HG02610 (cell line): ENCODE measurements at regions not wholly inside any gene's neighbourhood (a gene's known extent, or its start where the extent isn't known, plus 50 kb on each side); places are given as distances from the start of the nearest gene placed in this dataset.
"Not testable (repeated sequence)": the region's sequence is repeated elsewhere in the genome, so short reads cannot be mapped to it uniquely, and the experiment has no call there.

ENCODE experiments used
- ATAC-seq: cut with Tn5 transposase; IDR thresholded peaks from one replicate; pipeline ENCODE4 v1.9.1; 2021; ENCODE audit warnings: mild to moderate bottlenecking, moderate library complexity; ENCODE audit not compliant: unreplicated experiment

DNA sequence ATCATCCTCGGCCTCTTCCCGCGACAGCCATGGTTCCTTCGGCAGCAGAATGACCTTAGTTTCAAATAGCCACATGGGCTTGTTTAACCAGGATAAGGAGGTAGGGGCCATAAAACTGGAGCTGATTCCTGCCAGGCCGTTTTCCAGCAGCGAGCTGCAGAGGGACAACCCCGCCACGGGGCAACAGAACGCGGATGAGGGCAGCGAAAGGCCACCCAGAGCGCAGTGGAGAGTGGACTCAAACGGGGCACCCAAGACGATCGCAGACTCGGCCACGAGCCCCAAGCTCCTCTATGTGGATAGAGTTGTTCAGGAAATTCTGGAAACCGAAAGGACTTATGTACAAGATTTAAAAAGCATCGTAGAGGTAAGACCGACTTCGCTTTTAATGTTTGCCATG, 131.8 kb upstream of the MTHFD1L start:
- no peak for ATAC-seq

DNA sequence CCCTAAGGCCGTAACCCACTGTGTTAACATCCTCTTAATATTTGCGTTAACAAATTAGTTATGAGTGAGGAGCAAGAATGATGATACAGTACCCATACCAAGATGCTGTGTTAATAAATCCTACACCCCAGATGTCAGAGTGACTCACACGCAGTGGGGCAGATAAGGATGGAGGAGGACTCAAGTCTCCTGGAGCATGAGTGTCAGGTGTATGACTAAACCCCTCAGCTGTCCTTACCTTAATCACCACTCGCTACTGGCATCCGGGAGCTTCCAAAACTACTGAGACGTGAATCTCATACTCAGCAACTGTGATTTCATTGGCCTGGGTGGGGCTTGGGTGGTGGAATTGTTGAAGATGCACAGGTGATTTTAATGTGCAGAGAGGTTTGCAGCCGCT, 131.3 kb upstream of the MTHFD1L start:
- no peak for ATAC-seq

DNA sequence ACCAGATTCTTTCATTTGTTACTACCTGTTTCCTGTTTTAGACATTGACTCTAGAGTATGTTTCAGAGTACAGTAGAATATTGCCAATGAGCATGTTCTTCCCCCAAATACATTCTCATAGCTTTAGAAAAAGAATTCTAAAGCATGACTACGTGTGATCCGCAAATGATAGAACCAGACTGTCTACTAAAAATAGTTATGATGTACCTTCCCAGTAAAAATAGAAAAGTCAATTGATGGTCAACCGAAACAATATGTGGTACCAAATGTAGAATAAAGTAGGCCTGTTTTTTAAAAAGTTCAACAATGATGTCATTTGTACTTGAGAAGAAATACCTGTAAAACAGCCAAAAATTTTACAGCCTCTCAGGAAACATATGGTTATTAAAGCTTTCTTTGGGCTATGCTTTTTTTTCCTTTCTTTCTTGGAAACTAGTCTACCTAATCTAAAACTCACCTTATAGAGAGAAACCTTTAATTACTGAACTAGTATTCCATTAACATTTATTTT, 130.1 kb upstream of the MTHFD1L start:
- no peak for ATAC-seq

DNA sequence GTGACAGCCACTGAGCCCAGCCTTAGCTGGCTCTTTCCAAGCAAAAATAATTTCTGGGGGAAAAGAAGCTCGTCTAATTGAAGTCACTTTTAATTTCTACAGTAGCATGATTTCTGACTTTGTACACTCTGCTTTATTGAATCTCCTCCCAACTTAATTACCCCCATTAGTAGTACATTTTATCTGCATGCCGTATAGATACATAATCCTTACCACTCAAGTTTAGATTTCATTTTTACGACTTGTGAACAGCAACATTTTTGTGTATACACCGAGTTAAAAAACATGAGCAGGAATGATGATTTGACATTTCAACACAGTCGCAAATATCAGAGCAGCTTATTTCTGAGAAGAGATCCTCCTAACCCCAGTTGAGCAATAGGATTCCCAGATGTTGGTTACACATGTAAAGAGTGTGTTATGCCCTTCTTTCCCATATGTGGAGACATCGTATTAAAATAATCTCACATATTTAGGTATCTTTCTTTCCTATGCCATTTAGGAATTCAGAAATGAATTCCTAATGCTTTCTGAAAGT, 127.3 kb upstream of the MTHFD1L start:
- no peak for ATAC-seq

DNA sequence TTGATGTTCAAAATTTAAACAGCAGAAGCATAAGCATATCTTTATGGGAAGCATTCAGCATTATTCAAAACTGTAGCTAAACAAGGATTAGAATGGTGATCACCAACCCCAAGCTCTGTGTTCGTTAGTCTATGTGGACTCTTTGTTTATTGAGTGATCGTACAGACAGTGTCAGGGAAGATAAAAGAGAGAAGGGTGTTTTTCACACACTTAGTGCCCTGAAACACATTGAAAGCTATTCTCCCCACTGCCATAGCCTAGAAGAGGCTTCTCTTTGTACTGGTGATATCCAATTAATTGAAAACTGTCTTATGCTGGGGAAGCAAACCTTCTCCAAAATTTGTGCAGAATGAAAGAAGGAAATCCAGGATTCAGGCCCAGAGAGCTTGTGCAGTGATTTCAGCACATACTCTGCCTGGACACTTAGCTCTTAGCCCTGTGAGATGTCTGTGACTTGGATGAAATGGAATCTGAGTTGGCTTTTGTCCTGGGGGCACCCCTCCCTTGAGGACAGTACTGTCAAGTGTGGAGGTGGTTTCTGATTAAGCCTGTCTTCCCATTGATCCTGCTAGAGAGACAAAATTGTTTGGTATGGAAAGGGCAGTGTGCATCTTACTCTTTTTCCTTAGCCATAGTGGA, 125.7 kb upstream of the MTHFD1L start:
- ATAC-seq = no peak

DNA sequence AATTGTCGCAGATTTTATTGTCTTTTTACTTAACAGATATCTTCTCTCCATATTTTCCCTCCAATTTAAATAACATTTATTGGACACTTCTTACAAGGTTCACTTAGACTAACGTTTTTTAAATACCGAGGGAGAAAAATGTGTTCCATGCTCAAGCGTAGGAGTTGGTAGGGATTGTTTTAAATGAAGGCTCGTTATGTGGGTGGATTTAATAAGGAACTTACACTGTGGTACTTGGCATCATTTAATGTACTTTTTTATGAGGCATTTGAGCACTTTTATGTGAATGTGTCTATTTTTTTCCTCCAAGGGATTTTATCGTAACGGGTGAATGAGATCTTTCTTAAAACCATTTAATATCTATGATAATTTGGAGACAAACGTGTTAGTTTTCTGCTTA, 125.0 kb upstream of the MTHFD1L start:
- no peak for ATAC-seq

DNA sequence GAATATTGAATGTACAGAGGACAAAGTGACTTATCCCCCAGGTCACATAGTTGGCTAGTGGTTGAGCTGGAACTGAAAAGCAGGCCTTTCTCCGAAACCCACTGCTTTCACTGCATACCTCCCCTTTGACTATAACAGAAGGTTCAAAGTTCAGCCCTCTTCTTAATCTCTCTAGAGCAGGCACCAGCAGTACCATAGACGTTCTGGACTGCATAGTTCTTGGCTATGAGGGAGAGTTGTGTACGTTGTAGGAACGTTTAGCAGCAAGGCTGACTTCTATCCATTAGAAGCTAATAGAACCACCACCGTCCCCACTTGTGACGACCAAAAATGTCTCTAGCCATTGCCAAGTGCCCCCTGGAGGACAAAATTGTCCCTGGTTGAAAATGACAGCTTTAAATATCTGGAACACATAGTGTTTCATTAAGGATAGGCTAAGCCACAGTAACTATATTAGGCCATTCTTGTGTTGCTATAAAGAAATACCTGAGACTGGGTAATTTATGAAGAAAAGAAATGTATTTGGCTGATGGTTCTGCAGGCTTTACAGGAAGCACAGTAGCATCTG, 123.8 kb upstream of the MTHFD1L start:
- no peak for ATAC-seq

DNA sequence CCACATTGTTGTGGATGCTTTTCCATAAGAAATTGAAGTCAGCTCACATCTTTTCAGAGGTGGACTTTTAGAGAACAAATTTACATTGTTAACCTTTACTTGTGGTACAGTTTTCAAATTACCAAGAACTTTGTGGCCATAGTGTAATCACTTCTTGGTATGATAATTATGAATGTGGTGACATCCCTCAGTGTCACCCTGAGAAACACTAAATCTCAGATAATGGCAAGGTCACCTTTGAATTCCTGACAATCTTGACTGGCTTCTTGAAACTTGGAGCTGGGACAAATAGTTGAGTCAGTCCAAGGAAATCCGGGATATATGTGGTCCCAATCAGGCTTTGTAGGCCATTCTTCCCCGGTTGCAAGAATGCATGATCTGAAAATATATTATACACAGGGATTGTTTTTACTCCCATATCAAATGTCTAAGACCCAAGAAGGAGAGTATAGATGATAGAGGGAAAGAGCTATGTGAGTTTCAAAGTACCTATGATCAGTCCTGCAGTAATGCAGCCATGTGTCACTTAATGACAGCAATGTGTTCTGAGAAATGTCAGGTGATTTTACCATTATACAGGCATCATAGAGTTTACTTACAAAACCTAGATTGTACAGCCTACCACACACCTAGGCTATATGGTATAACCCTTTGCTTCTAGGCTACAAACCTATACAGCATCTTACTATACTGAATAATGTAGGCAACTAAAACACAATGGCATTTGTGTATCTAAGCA, 120.8 kb upstream of the MTHFD1L start:
- ATAC-seq = no peak

DNA sequence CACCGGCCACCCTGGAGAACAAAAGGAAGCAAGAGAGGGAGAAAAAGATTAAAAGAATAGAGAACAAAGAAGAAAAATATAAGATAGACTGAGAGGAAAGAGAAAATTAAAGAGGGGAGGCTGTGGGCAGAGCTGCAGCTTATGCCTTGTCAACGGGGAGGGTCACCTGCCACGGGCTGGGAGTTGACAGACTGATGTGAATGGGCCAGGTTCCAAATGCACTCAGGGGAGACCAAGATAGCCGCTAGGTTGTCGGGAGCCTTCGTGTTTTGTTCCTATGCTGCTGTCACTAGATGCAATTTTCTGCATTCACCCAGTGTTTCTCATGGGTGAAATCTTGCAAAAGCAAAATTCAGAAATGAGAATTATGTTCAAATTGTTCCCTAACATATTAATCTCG, 119.6 kb upstream of the MTHFD1L start:
- no peak for ATAC-seq

DNA sequence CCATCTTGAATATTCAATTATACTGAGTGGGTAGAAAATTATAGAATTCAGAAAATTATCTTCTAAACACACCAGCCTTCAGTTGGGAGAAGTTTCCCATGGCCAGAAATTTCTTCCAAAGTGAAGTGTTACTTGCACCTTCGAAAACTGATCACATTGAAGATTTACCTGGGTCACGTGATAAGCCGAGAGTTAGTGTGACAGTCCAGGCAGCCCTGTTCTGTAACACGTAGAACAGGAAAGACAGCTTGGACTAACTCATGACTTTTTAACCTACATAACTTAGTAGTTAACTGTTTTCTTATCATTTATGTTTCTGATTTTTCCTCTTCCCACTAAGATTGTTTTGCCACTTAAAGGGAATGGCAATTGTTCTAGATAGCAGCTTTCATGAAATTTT, 118.3 kb upstream of the MTHFD1L start:
- ATAC-seq = no peak

DNA sequence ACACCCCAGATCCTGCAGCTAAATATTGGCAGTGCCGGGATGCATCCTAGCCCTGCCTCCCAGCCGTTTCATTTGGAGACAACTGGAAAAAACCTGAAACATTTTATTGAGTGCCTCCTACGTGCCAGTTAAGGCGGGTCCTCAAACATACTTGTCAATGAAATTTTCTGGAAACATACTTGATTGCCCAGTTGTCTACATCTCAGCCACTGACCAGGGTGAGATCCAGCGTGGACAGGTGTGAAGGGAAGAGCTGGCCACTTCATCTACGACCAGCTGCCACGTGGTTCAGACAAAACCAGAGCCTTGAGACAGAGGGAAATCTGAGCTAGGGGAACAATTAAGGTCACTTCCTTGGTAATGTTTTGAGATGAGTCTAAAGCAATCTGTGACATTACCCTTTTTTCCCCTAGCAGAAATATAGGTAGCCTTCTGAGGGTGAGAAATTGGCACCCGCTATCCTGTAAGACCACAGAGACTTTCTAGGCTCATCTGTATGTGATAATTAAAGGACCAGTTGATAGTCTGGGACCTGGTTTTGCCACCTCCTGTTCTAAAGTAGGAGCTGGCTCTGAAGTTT, 116.3 kb upstream of the MTHFD1L start:
- no peak for ATAC-seq

DNA sequence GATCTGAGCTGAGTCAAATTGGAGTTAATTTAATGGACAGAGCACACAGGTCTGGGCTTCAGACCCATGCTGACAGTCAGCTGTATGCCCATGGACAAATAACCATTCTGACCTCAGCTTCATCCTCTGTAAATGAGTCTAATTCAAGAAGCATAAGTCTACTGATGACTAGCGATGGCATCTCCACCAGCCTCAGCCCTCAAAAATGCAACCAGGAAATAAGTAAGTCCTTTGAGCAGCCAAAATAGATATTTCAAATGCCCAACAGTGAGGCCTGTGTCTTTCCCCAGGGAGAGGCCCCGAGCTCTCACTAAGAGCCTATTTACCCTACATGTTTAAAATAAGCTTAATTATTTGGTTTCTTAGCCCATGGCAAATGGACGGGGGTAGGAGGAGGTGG, 114.2 kb upstream of the MTHFD1L start:
- no peak for ATAC-seq

DNA sequence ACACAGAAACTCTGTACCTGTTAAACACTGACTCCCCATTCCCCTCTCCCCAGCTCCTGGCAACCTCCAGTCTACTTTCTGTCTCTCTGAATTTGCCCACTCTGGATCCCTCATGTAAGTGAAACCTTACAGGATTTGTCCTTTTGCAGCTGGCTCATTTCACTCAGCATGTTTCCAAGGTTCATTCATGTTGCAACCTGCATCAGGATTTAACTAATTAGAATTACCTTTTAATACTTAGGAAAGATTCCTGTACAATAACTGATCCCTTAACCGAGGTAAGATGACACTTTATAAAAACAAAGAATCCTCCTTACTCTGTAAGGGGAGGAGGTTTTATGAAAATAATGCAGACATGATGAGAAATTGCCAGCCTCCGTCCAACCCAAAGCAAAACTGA, 113.1 kb upstream of the MTHFD1L start:
- no peak for ATAC-seq

DNA sequence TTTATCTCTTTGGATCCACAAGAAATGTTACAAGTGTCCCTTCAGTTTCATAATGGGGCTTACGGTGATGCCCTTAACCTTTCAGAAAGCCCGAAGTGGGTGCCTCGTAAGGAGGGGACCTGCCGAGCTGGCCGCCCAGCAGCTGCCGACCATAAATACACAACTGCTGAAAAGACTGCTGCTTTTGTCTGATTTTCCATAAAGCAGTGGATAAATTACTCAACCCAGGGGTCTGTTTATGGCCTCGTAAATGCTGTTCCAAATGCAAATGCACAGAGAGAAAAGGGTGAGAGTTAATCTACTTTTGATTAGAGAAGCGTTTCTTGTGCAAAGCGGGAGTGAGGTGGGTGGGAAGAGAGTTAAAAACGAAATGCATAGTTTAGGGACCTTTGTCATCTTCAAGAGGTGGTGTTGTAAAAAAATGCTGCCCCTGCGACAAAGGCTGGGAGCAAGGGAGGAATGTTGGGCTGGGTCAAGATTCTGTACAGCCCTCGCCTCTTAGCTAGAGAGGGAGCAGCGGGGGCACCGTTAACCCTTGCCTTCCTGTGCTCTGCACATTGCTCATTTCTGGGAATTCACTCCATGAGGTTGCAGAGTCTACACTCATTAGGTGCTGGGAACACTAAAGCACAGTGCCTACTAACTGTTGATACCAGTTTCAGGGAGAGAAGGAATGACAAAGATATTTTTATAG, 112.0 kb upstream of the MTHFD1L start:
- no peak for ATAC-seq

DNA sequence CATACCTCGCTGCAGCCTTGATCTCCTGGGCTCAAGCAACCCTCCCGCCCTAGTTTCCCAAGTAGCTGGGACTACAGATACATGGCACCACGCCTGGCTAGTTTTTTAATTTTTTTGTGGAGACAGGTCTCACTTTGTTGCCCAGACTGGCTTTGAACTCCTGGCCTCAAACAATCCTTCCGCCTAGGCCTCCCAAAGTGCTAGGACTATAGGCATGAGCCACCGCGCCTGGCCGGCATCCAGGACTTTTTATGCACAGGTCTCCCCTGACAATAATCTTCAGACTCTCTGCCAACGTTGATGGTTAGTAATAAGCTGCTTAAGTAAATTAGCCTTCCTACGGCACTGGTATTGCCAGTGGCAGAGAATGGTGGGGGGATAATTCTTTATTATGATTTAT, 110.5 kb upstream of the MTHFD1L start:
- ATAC-seq = no peak

DNA sequence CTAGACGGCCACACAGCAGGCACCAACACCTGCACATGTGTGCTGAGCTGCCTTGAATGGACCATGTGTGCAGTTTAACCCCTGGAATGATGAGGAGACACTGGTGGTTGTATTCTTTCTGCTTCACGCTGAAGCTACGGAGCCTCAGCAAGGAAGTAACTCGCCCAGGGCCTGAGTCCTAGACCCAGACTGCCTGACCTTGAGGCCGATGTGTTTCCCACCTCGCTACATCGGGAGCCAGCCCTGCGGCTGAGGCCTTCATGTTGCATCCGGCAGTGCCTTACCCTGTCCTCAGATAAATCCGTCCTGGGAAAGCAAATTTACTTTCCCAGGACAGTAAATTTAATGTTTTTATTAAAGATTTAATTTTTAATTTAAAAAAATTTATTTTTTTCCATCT, 110.0 kb upstream of the MTHFD1L start:
- ATAC-seq = no peak

DNA sequence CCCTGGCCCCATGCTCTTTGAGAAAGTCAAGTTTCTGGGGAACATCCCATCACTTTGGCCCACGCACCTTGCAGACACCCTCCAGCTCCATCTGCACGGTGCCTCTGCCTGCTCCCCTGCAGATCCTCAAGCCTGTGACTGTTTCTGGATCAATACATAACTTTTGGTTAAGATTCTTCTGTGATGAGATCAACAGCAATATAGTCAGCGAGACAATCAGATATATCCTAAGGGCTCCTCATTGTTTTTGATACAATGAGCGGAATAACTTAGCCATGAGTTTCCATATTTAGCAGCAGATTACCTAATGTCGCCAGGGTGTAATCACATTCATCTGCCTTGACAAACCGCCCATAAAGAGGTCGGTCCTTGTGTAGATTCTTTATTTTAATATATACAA, 109.3 kb upstream of the MTHFD1L start:
- ATAC-seq = no peak

DNA sequence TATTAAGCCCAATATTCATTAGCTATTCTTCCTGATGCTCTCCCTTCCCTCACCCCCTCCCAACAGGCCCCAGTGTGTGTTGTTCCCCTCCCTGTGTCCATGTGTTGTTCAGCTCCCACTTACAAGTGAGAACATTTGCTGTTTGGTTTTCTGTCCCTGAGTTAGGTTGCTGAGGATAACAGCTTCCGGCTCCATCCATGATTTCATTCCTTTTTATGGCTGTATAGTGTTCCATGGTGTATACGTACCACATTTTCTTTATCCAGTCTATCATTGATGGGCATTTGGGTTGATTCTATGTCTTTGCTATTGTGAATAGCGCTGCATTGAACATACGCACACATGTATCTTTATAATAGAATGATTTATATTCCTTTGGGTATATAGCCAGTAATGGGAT, 107.7 kb upstream of the MTHFD1L start:
- not testable (repeated sequence) for ATAC-seq

DNA sequence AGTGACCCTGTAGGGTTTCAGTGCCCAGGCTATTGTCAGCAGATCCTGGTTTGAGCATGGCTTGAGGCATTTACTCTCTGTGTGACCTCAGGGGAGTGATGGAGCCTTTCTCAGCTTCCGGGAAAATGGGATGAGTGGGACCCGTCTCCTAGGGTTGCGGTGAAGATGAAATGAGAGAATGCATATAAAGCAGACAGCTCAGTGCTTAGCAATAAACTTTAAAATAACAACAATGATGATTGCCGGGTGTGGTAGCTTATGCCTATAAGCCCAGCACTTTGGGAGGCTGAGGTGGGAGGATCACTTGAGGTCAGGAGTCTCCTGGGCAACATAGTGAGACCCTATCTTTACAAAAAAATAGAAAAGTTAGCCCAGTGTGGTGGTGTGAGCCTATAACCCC, 106.0 kb upstream of the MTHFD1L start:
- ATAC-seq = no peak

DNA sequence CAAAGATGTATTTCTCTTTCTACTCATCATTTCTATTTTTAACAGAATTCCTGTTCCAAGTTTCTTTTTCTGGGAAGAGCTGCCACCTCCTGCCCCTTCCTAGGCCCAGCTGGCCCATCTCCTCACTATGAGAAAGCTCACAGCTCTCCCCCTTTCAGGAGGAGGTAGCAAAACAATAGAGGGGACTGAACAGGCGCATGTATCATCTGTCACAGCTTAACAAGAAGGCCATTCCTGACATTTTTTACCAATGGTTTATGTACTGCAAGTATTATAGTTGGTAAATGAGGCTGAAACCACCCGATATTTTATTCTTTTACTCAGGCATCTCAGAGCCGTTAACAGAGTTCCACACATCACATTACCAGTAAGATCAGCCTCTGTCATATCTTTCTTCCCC, 103.7 kb upstream of the MTHFD1L start:
- no peak for ATAC-seq
